CD14-positive monocyte (primary cell): ENCODE measurements at regions not wholly inside any gene's neighbourhood (a gene's known extent, or its start where the extent isn't known, plus 50 kb on each side); places are given as distances from the start of the nearest gene placed in this dataset.

ENCODE experiments used
- DNase-seq, 3 donors: peaks; one replicate each; pipeline ENCODE4 v3.0.0-alpha.2; 2011 to 2022
- H2AFZ ChIP-seq: 2 replicates; pipeline ENCODE4 v1.6.0; 2012; ENCODE audit warnings: mild to moderate bottlenecking, low read depth, low read length, inconsistent platforms; ENCODE audit not compliant: insufficient read depth, poor library complexity, severe bottlenecking
- H3K27ac ChIP-seq, 2 donors: 1 replicate in 1 of 2; 2 replicates in 1 of 2; pipeline ENCODE4 v1.5.1; 2012 to 2013; ENCODE audit warnings: low read length in 2 of 2, control low read depth in 1 of 2, inconsistent platforms in 1 of 2, low read depth in 1 of 2, mild to moderate bottlenecking in 1 of 2
- H3K27me3 ChIP-seq, 2 donors: one replicate each; pipeline versions ENCODE4 v1.6.0 to v1.6.1; 2011 to 2013; ENCODE audit warnings: low read length in 2 of 2; ENCODE audit not compliant: control insufficient read depth in 2 of 2, insufficient read depth in 2 of 2
- H3K36me3 ChIP-seq, 2 donors: replicated peaks in 1 of 2; 1 replicate in 1 of 2; 2 replicates in 1 of 2; pipeline versions ENCODE4 v1.5.1 to v1.6.1; 2012 to 2013; ENCODE audit warnings: low read length in 2 of 2, control low read depth in 1 of 2, inconsistent platforms in 1 of 2, mild to moderate bottlenecking in 1 of 2; ENCODE audit not compliant: insufficient read depth in 2 of 2, control insufficient read depth in 1 of 2
- H3K4me1 ChIP-seq, 2 donors: 1 replicate in 1 of 2; 2 replicates in 1 of 2; pipeline versions ENCODE4 v1.5.1 to v1.6.1; 2012 to 2013; ENCODE audit warnings: low read length in 2 of 2, control low read depth in 1 of 2, inconsistent platforms in 1 of 2, mild to moderate bottlenecking in 1 of 2, moderate library complexity in 1 of 2; ENCODE audit not compliant: insufficient read depth in 2 of 2, control insufficient read depth in 1 of 2
- H3K4me2 ChIP-seq: replicated peaks from 2 replicates; pipeline ENCODE3; 2012; ENCODE audit warnings: low read length, moderate library complexity, mild to moderate bottlenecking; ENCODE audit not compliant: poor library complexity, severe bottlenecking; ENCODE audit errors: extremely low read depth
- H3K4me3 ChIP-seq, 3 experiments: fragments of 200-600 bp in 1 of 3; sonication (generic) in 1 of 3; replicated peaks in 1 of 3; 1 replicate in 2 of 3; 2 replicates in 1 of 3; pipeline ENCODE4 v1.5.1; 2011 to 2013; ENCODE audit warnings: low read length in 3 of 3, mild to moderate bottlenecking in 3 of 3, control low read depth in 2 of 3, low read depth in 2 of 3, inconsistent platforms in 1 of 3, moderate library complexity in 1 of 3
- H3K79me2 ChIP-seq: 2 replicates; pipeline ENCODE4 v1.6.0; 2012; ENCODE audit warnings: mild to moderate bottlenecking, control low read depth, inconsistent platforms, low read length, moderate library complexity; ENCODE audit not compliant: insufficient read depth
- H3K9ac ChIP-seq: 2 replicates; pipeline ENCODE4 v1.6.0; 2017; ENCODE audit warnings: low read length, mild to moderate bottlenecking; ENCODE audit not compliant: insufficient read depth, poor library complexity, severe bottlenecking
- H3K9me3 ChIP-seq, 2 donors: replicated peaks in 1 of 2; 1 replicate in 1 of 2; 2 replicates in 1 of 2; pipeline versions ENCODE4 v1.5.1 to v1.6.1; 2012 to 2013; ENCODE audit warnings: low read length in 2 of 2, control low read depth in 1 of 2; ENCODE audit not compliant: control insufficient read depth in 1 of 2, insufficient read depth in 1 of 2
- H4K20me1 ChIP-seq: 2 replicates; pipeline ENCODE4 v1.6.0; 2012; ENCODE audit warnings: mild to moderate bottlenecking, low read length, control low read depth, moderate library complexity; ENCODE audit not compliant: insufficient read depth
- H3K27ac Mint-ChIP-seq, 7 donors: one replicate each; pipeline ENCODE4 v1.8.0; 2020; ENCODE audit warnings: mild to moderate bottlenecking in 7 of 7, mixed read lengths in 7 of 7, moderate library complexity in 6 of 7, inconsistent platforms in 2 of 7
- H3K27me3 Mint-ChIP-seq, 3 donors: one replicate each; pipeline ENCODE4 v1.8.0; 2021 to 2022; ENCODE audit warnings: low read depth in 3 of 3, mild to moderate bottlenecking in 3 of 3, mixed read lengths in 3 of 3, moderate library complexity in 3 of 3, inconsistent platforms in 1 of 3
- H3K36me3 Mint-ChIP-seq, 2 donors: one replicate each; pipeline ENCODE4 v1.8.0; 2020; ENCODE audit warnings: mixed read lengths in 2 of 2, inconsistent platforms in 1 of 2, mild to moderate bottlenecking in 1 of 2
- H3K4me1 Mint-ChIP-seq: one replicate; pipeline ENCODE4 v1.8.0; 2020; ENCODE audit warnings: mild to moderate bottlenecking, mixed read lengths
- H3K4me3 Mint-ChIP-seq, 2 donors: one replicate each; pipeline ENCODE4 v1.8.0; 2020; ENCODE audit warnings: mild to moderate bottlenecking in 2 of 2, mixed read lengths in 2 of 2, moderate library complexity in 1 of 2
- H3K9me3 Mint-ChIP-seq, 7 donors: one replicate each; pipeline ENCODE4 v1.8.0; 2020 to 2022; ENCODE audit warnings: mixed read lengths in 7 of 7, mild to moderate bottlenecking in 6 of 7, moderate library complexity in 6 of 7, inconsistent platforms in 2 of 7
- whole genome bisulfite sequencing: methylation state at CpG from one replicate; pipeline ENCODE4 v1.1.5; 2013; ENCODE audit warnings: missing lambda C conversion rate; ENCODE audit not compliant: insufficient coverage; 5-methylcytosine and 5-hydroxymethylcytosine counted together
- intact Hi-C, 2 donors: fragments of 100-400 bp; cut with micrococcal nuclease; formaldehyde crosslinking; loops; one replicate each; pipeline versions ENCODE4 v1.15.0 to v1.15.1; 2023
- TF ChIP-seq, protein P1 (sequence below): fragments of 200-600 bp; IDR thresholded peaks from one replicate; pipeline ENCODE4 v1.8.0; 2022; ENCODE audit warnings: antibody characterized with exemption, mild to moderate bottlenecking

DNA sequence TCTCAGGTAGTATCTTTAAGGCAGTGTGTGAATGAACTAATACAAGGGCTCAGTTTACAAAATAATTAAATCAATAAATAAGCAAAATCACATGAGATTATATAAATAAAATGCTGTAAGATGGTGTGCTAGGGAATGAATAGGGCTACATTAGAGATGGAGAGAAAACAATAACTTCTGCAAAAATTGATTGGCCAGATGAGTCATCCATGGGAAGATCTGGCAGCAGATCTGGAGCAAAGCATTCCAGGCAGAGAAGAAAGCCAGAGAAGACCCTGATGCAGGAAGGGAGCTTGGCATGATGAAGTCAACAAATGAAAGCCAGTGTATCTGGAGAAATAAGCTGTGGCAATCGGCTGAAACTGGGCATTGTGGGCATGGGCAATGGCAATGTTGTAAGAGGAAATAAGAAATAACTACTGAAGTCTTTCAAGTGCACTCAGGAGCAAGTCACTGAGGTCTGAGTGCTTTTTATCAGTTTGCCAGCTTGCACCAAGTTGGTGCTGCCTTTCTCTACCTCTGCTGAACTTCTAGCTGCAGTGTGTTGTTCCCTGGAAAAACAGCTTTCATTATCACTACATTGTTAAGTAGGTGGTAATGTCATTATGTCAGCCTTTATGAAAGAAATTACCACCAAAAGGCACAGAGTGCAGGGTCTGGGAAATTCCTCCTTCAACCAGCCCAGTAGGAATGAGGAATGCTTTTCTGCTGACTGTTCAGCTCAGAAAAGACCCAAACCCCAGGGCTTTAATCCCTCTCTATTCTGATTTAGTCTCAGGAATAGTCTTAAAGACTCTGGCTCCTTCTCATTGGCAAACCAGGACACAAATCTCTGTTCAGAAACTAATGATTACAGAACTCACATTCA, 231.6 kb downstream of the HTR1B start:
- Mint-ChIP-seq H3K36me3 (no peaks in the 10 kb centered on the region), H3K27me3 (peaks cover 0 to 1% (median 0%) of the 10 kb centered on the region in 3 donors), H3K4me1 (no peaks in the 10 kb centered on the region), H3K27ac (no peak overlapping the region), H3K4me3 (no peak overlapping the region), H3K9me3 (peaks cover 0 to 2% (median 0%) of the 10 kb centered on the region in 7 donors)
- no peak overlapping the region for H3K4me3 ChIP-seq
- no peaks in the 10 kb centered on the region for H3K4me1 ChIP-seq
- no peaks in the 10 kb centered on the region for H3K9me3 ChIP-seq
- H3K79me2 ChIP-seq = no peaks in the 10 kb centered on the region
- H3K9ac ChIP-seq = no peak overlapping the region
- H2AFZ ChIP-seq = no peak overlapping the region
- H3K27ac ChIP-seq = no peak overlapping the region
- H3K36me3 ChIP-seq = no peaks in the 10 kb centered on the region
- WGBS = 78% methylated on average over 1 of the region's 1 CpG
- H3K27me3 ChIP-seq = no peaks in the 10 kb centered on the region
- no peak overlapping the region for H3K4me2 ChIP-seq
- TF ChIP-seq, protein P1, sequence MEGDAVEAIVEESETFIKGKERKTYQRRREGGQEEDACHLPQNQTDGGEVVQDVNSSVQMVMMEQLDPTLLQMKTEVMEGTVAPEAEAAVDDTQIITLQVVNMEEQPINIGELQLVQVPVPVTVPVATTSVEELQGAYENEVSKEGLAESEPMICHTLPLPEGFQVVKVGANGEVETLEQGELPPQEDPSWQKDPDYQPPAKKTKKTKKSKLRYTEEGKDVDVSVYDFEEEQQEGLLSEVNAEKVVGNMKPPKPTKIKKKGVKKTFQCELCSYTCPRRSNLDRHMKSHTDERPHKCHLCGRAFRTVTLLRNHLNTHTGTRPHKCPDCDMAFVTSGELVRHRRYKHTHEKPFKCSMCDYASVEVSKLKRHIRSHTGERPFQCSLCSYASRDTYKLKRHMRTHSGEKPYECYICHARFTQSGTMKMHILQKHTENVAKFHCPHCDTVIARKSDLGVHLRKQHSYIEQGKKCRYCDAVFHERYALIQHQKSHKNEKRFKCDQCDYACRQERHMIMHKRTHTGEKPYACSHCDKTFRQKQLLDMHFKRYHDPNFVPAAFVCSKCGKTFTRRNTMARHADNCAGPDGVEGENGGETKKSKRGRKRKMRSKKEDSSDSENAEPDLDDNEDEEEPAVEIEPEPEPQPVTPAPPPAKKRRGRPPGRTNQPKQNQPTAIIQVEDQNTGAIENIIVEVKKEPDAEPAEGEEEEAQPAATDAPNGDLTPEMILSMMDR = no peak
- H4K20me1 ChIP-seq = no peaks in the 10 kb centered on the region
- intact Hi-C loops = no loop called here
- DNase-seq = no peak

DNA sequence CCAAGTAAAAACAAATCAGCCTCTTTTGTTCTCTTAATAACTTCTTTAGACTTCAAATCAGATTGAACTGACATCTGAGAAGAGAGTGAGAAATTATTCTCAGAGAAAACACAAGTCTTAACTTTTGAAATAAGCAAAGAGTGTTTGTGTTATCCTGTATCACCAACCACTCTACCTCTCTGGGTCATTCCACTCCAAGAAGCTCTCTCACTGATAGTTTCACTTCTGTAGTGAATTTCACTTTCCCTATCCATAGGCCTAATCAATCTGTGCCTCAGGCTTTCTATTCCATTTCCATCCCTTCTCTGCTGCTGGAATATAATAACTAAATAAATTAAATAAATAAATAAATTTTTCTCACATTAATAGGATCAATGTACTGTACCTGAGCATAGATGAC, 235.0 kb downstream of the HTR1B start:
- peaks cover 0 to 7% (median 0%) of the 10 kb centered on the region in 7 donors for H3K9me3 Mint-ChIP-seq
- H3K4me3 Mint-ChIP-seq = no peak overlapping the region
- Histone ChIP-seq H3K4me3 (no peak overlapping the region), H3K4me2 (no peak overlapping the region), H3K79me2 (no peaks in the 10 kb centered on the region), H4K20me1 (no peaks in the 10 kb centered on the region), H3K9ac (no peak overlapping the region), H3K9me3 (peaks cover 0 to 1% of the 10 kb centered on the region in 2 donors), H3K36me3 (no peaks in the 10 kb centered on the region), H3K27ac (no peak overlapping the region), H3K27me3 (no peaks in the 10 kb centered on the region), H3K4me1 (no peaks in the 10 kb centered on the region), H2AFZ (no peak overlapping the region)
- no peaks in the 10 kb centered on the region for H3K36me3 Mint-ChIP-seq
- intact Hi-C loops = no loop called here
- no peaks in the 10 kb centered on the region for H3K4me1 Mint-ChIP-seq
- H3K27ac Mint-ChIP-seq = no peak overlapping the region
- no peak for DNase-seq
- H3K27me3 Mint-ChIP-seq = no peaks in the 10 kb centered on the region
- TF ChIP-seq, protein P1 = no peak
